Cardiac septum (tissue), 1 donor: ENCODE measurements at regions not wholly inside any gene's neighbourhood (a gene's known extent, or its start where the extent isn't known, plus 50 kb on each side); places are given as distances from the start of the nearest gene placed in this dataset.
"Not testable (repeated sequence)": the region's sequence is repeated elsewhere in the genome, so short reads cannot be mapped to it uniquely, and the experiment has no call there.

Experiments used
- DNase-seq: peaks from one replicate; pipeline ENCODE4 v3.0.0-alpha.2; 2020; ENCODE audit warnings: low spot score
- intact Hi-C: fragments of 100-400 bp; cut with DNase I; formaldehyde crosslinking; loops from one replicate; pipeline ENCODE4 v1.14.0; 2022
- donor health status: DM: no; HTN: no; CAD: no.

GRCh38 chr13:48874165-48874564 lies 101.5 kb upstream of the FNDC3A start:
- DNase-seq: no peak
- intact Hi-C loops: no loop called here

GRCh38 chr13:48875047-48875446 lies 100.7 kb upstream of the FNDC3A start:
- intact Hi-C loops: no loop called here
- no peak for DNase-seq

- DNase-seq: no peak
- intact Hi-C loops: no loop called here
Measured at GRCh38 chr13:48876289-48876688, 99.4 kb upstream of the FNDC3A start.

- no peak for DNase-seq
- intact Hi-C loops: no loop called here
Measured at GRCh38 chr13:48879432-48879831, 96.3 kb upstream of the FNDC3A start.

GRCh38 chr13:48879854-48880253 lies 95.9 kb upstream of the FNDC3A start:
- no peak for DNase-seq
- intact Hi-C loops: no loop called here

DNA sequence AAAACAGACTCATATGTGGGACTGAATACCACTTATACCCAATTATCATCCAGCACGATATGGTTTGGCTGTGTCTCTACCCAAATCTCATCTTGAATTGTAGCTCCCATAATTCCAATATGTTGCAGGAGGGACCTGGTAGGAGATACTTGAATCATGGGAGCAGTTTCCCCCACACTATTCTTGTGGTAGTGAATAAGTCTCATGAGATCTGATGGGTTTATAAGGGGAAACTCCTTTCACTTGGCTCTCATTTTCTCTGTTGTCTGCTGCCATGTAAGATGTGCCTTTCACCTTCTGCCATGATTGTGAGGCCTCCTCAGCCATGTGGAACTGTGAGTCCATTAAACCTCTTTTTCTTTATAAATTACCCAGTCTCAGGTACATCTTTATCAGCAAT lies 91.9 kb upstream of the FNDC3A start:
- intact Hi-C loops, DNase-seq: not testable (repeated sequence)

DNA sequence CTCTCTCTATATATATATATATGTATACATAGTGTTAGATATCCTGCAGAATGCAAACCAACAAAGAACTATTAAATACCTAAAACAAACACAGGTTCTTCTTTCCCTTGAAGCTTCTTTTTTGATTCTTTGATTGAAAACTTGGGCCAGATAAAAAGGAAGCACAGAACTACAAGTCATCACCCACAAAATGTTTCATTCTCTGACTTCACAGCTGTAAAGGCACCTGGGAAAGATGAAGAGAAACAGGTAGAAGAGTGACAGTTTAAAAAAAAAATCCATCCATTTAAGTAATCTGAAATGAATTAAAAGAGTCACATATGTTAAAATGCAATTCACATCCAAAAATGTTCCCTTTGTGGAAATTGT lies 90.7 kb upstream of the FNDC3A start:
- intact Hi-C loops: no loop called here
- DNase-seq: no peak

DNA sequence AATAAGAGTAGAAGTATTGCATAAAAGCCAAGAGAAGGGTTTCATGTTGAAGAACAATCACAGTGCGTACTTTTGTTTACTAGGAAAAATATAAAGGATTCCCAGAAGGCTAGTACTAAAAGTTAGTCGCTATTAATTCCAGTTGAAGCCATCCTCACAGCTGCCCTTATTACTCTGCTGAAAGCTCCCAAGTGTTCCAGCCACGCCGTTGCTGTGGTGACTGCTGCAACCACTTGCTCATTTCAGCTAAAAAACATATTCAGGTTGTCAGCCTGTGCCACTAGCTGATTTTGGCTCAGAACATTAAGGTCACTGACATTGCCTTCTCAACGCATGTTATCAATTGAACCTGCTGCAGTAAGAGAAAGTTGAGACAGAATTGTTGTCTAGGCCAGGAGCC lies 87.1 kb upstream of the FNDC3A start:
- intact Hi-C loops: no loop called here
- no peak for DNase-seq

GRCh38 chr13:48890391-48890790 lies 85.3 kb upstream of the FNDC3A start:
- intact Hi-C loops: no loop called here
- DNase-seq: no peak

- intact Hi-C loops: no loop called here
- DNase-seq: no peak
Measured at GRCh38 chr13:48891586-48891985, 84.1 kb upstream of the FNDC3A start.

- intact Hi-C loops: no loop called here
- no peak for DNase-seq
Measured at GRCh38 chr13:48892053-48892687, 83.5 kb upstream of the FNDC3A start.

DNA sequence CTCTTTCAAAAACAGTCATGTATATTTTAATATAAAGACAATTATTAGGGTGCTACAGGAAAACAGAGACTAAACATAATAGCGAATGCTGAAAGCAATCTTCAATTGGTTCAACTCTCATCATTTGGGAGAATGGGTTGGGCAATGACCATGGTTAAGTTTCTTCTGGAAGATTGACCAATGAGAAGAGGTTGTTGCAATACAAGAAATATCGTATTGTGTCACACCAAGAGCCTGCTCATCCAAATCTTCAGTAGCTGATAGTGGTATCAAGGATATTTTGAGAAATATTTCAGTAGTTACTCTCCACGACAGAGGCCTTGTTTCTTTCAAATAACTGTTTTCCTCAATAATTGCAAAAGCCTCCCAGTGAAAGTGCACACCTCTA lies 83.0 kb upstream of the FNDC3A start:
- intact Hi-C loops: no loop called here
- DNase-seq: no peak

- DNase-seq: no peak
- intact Hi-C loops: no loop called here
Measured at GRCh38 chr13:48896312-48896711, 79.4 kb upstream of the FNDC3A start.

DNA sequence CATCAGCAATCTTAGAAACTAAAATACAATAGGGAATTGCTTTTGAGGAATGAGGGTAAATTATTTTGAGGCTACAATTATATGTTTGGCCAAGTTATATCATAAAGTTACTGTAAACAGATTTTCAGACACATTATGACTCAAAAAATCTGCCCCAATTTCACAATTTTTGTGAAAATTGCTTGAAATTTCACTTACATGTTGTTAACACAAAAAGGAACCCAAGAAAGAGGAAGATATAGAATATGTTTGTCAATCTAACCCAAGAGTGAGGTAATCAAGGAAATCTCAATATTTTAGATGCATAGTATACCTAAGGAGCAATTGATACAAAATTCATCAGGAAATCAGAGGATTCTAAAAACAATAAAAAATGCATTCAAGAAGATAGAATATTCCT lies 73.9 kb upstream of the FNDC3A start:
- intact Hi-C loops: no loop called here
- DNase-seq: no peak

DNA sequence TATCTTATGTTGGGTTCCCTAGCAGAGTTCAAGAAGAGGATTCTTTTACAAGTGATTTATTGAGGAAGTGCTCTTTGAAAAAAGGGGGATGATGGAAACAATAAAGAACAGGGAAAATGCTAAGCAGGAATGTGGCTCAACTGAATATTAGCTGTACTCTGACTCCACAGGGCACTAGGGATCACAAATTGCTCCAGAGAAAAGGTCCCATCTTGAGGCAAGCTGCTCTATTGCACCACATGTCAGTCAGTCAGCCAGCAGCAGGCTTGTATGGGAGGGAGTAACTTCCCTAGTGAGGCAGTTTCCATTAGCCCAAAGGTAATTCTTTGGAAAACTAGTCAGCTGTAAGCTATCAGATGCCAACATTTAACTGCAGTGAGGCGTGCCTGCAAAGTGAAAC lies 73.3 kb upstream of the FNDC3A start:
- intact Hi-C loops: no loop called here
- DNase-seq: no peak

DNA sequence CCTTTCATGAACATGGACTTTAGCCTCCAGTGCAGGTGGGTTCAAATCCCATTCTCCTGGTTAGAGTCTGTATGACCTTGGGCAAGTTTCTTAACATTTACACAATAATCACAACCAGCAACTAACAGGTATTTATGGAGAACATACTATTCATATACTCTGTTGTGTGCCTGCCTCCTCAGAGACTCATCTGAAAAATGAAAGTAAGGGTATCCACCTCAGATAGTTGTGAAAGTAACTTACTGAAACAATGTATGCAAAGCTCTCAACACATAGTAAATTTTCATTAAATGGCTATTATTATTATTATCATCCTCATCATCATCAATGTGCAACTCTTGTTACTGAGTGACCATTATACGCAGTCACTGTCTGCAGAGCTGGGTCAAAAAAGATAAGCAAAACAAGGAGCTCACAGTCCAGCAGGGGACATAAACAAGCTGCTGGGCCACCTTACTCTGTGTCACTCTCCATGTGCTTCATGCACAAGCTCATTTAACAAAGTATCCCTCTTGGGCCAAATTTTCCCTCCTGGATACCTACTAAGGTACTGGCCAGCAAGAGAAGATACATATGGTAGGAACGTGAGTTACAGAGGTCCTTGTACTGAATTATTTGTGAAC lies 70.9 kb upstream of the FNDC3A start:
- DNase-seq: no peak
- intact Hi-C loops: no loop called here

GRCh38 chr13:48906200-48906599 lies 69.5 kb upstream of the FNDC3A start:
- intact Hi-C loops: no loop called here
- DNase-seq: no peak

DNA sequence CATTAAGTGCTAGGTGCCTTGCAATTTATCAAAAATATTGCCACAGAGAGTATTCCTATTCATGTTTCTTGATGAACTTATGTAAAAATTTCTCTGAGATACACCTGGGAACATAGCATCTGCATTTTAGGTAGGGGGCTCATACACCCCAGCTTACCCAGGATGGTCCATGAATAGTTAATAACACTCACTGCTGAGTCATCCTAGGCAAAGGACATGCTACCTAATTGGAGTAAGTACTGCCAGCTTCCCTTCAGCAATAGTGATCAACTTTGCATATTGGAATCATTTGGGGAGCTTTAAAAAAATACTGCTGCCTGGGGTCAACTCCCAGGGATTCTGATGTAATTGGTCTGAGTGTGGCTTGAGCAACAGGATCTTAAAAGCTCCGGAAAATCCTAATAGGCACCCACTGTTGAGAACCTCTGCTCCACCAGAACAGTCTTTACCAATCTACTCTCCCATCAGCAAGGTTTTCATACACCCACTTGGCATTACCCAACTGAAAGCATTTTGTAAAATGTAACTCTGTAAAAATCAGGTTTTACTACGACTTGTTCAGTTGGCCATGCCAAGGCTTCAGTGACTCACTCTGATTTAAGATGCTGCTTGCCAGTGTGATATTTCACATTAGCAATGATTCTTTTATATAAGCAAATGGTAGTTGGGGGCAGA lies 67.2 kb upstream of the FNDC3A start:
- DNase-seq: no peak
- intact Hi-C loops: no loop called here

DNA sequence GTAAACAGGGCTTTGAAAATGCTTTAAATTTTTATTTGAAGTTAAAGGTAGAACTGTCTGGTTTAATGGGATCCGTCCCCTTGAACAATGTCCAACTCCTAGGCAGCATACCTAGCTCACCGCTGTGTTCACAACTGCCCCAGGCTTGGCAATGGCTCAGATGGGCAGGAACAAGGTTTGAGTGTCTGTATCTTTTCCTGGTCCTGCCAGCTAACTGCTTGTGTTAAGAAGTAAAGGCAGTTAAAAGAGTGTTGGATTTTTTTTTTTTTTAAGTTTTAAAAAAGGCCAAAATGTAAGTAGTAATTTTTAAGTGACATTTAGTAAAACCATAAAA lies 66.7 kb upstream of the FNDC3A start:
- no peak for DNase-seq
- intact Hi-C loops: no loop called here

- DNase-seq: no peak
- intact Hi-C loops: no loop called here
Measured at GRCh38 chr13:48910686-48911085, 65.0 kb upstream of the FNDC3A start.

DNA sequence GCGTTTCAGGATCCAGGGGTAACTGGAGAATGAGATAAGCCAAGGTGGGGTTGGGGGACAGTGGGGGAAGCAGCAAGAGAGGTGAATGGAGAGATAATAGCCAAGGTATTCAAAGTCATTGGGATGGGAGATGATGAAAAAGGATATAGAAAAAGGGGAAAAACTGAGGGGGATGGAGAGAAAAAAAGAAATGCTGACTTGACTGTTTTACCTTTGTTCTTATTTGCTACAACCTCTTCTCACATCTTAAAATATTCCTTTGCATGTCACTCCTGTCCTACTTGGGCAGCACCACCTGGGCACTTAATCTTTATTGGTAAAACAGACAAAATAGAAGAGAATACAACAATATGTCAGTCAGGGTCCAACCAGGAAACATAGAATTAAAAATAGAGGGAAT lies 56.0 kb upstream of the FNDC3A start:
- intact Hi-C loops: no loop called here
- DNase-seq: no peak

DNA sequence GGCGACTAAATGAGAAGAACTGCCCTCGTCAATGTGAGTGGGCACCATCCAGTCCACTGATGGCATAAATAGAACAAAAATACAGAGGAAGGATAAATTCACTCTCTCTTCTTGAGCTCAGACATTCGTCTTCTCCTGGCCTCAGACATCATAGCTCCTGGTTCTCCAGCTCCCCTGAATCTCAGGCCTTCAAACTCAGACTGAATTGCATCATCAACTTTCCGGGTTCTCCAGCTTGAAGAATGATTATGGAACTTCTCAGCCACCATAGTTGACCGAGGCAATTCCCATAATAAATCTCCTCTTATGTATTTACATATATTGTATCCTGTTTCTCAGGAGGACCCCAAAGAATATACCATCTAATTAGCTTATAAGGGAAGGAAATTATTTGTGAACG lies 55.0 kb upstream of the FNDC3A start:
- intact Hi-C loops: no loop called here
- no peak for DNase-seq
